ENCODE measurements at regions not wholly inside any gene's neighbourhood (a gene's known extent, or its start where the extent isn't known, plus 50 kb on each side); places are given as distances from the start of the nearest gene placed in this dataset.

DNA sequence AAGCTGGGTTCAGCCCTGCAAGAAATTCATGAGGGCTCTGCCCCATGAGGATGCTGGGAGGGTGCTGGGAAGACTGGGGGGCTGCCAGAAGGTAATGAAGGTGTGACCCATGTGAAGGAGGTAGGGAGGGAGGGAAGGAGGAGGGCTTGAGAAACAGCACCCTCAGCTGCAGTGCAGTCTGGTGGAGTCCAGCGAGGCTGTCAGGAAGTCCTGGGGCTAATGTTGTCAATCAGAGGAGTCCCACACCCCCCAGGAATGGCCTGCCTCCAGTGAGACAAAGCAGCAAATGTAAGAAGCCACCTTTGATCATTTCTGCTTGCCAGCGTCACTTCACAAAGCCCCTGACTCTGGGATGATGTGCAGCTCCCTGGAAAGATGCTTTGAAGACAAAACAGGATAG, 248.4 kb downstream of the SH3BP4 start:
- Histone ChIP-seq H3K27ac (ENCODE audit: low read depth in 2 of 2, low read length in 2 of 2) (no peak overlapping the region), H3K27me3 (ENCODE audit: control insufficient read depth, insufficient read depth, low read length) (no peaks in the 10 kb centered on the region), H3K9ac (ENCODE audit: low read length in 3 of 3) (no peak overlapping the region), H3K4me1 (ENCODE audit: control insufficient read depth in 2 of 3, insufficient read depth in 2 of 3, low read depth in 1 of 3, low read length in 3 of 3) (no peaks in the 10 kb centered on the region), H3K9me3 (ENCODE audit: control insufficient read depth in 2 of 3, insufficient read depth in 1 of 3, low read length in 3 of 3) (peaks cover 0 to 3% (median 0%) of the 10 kb centered on the region in 3 donors), H3K4me3 (ENCODE audit: low read length in 3 of 3) (no peak overlapping the region), H3K36me3 (ENCODE audit: control insufficient read depth in 2 of 3, insufficient read depth in 3 of 3, low read length in 3 of 3) (no peaks in the 10 kb centered on the region)
- DNase-seq (no peak), FAIRE-seq (no peak)
- TF ChIP-seq, protein P1, sequence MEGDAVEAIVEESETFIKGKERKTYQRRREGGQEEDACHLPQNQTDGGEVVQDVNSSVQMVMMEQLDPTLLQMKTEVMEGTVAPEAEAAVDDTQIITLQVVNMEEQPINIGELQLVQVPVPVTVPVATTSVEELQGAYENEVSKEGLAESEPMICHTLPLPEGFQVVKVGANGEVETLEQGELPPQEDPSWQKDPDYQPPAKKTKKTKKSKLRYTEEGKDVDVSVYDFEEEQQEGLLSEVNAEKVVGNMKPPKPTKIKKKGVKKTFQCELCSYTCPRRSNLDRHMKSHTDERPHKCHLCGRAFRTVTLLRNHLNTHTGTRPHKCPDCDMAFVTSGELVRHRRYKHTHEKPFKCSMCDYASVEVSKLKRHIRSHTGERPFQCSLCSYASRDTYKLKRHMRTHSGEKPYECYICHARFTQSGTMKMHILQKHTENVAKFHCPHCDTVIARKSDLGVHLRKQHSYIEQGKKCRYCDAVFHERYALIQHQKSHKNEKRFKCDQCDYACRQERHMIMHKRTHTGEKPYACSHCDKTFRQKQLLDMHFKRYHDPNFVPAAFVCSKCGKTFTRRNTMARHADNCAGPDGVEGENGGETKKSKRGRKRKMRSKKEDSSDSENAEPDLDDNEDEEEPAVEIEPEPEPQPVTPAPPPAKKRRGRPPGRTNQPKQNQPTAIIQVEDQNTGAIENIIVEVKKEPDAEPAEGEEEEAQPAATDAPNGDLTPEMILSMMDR (IDR thresholded peaks at IDR 0.05; ENCODE audit: borderline replicate concordance, extremely low read depth, insufficient read depth): no peak
- intact Hi-C loops (cut with DNase I): no loop called here

DNA sequence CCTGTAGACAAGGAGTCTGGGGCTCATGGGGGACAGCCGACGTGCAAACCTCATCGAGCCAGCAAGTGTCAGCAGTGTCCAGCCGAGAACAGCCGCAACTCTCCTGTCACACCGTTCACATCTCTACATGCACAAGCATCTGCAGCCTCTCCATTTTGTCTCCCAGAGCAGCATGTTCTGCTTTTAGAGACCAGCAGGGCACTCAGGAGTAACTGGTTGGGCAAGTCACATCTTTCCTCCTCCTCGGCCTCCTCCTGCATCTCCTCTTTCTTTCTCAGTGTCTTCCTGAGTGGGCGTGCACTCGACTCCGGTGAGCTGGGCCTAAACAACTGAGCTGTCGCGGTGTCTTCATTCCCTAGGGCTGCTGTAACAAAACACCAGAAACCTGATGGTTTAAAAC, 249.9 kb downstream of the SH3BP4 start:
- Histone ChIP-seq H3K36me3 (ENCODE audit: control insufficient read depth in 2 of 3, insufficient read depth in 3 of 3, low read length in 3 of 3) (no peaks in the 10 kb centered on the region), H3K4me1 (ENCODE audit: control insufficient read depth in 2 of 3, insufficient read depth in 2 of 3, low read depth in 1 of 3, low read length in 3 of 3) (no peaks in the 10 kb centered on the region), H3K9me3 (ENCODE audit: control insufficient read depth in 2 of 3, insufficient read depth in 1 of 3, low read length in 3 of 3) (peaks cover 0 to 3% (median 0%) of the 10 kb centered on the region in 3 donors), H3K4me3 (ENCODE audit: low read length in 3 of 3) (no peak overlapping the region), H3K27ac (ENCODE audit: low read depth in 2 of 2, low read length in 2 of 2) (no peak overlapping the region), H3K27me3 (ENCODE audit: control insufficient read depth, insufficient read depth, low read length) (no peaks in the 10 kb centered on the region), H3K9ac (ENCODE audit: low read length in 3 of 3) (no peak overlapping the region)
- DNase-seq (peak in 4 of 5 donors; percentile 50 to 75 (median 66)), FAIRE-seq (no peak)
- intact Hi-C loops (cut with DNase I): no loop called here
- TF ChIP-seq, protein P1 (IDR thresholded peaks at IDR 0.05; ENCODE audit: borderline replicate concordance, extremely low read depth, insufficient read depth): no peak

DNA sequence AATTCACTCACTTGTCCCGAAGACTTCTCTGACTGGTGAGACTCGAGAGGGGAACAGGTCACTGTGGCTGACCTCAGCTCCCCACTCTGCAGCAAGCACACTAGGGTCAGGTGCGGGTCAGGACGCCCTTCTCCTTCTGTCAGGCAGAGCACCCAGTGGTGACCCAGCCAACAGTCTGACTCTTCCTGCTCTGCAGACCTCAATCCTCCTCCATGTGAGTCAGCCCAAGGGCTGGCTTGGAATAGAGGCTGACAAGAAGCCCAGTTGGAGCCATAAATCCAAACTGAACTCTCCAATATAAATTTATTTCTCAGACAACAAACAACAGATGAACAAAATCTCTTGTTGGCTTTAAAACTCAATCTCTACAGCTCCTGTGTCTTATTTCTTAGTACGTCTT, 253.1 kb downstream of the SH3BP4 start:
- FAIRE-seq: no peak
- Histone ChIP-seq H3K27me3 (ENCODE audit: control insufficient read depth, insufficient read depth, low read length) (no peaks in the 10 kb centered on the region), H3K36me3 (ENCODE audit: control insufficient read depth in 2 of 3, insufficient read depth in 3 of 3, low read length in 3 of 3) (no peaks in the 10 kb centered on the region), H3K27ac (ENCODE audit: low read depth in 2 of 2, low read length in 2 of 2) (no peak overlapping the region), H3K9ac (ENCODE audit: low read length in 3 of 3) (no peak overlapping the region), H3K4me3 (ENCODE audit: low read length in 3 of 3) (no peak overlapping the region), H3K4me1 (ENCODE audit: control insufficient read depth in 2 of 3, insufficient read depth in 2 of 3, low read depth in 1 of 3, low read length in 3 of 3) (no peaks in the 10 kb centered on the region), H3K9me3 (ENCODE audit: control insufficient read depth in 2 of 3, insufficient read depth in 1 of 3, low read length in 3 of 3) (peaks cover 0 to 3% (median 0%) of the 10 kb centered on the region in 3 donors)
- peak in 3 of 5 donors; percentile 20 to 84 (median 67) for DNase-seq
- intact Hi-C loops (cut with DNase I): no loop called here
- TF ChIP-seq, protein P1 (IDR thresholded peaks at IDR 0.05; ENCODE audit: borderline replicate concordance, extremely low read depth, insufficient read depth): no peak

DNA sequence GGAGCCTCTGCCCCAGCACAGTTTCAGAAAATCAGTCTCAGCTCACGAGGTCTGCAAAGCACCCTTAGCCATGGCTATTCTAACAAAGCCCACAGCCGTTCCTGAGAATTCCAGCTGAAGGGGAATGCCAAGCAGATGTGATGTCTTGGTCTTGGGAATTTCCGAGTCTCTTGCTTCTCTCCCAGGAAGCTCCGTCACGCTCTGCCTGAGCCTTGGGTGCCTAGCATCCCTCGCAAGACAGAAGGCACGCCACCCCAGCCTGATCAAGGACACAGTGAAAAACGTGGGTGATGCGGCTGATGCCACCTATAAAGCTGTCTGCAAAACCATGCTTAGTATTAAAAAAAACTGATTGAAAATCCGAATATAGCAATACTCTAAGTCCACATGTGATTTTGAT, 254.6 kb downstream of the SH3BP4 start:
- Histone ChIP-seq H3K36me3 (ENCODE audit: control insufficient read depth in 2 of 3, insufficient read depth in 3 of 3, low read length in 3 of 3) (no peaks in the 10 kb centered on the region), H3K4me3 (ENCODE audit: low read length in 3 of 3) (no peak overlapping the region), H3K27ac (ENCODE audit: low read depth in 2 of 2, low read length in 2 of 2) (no peak overlapping the region), H3K27me3 (ENCODE audit: control insufficient read depth, insufficient read depth, low read length) (no peaks in the 10 kb centered on the region), H3K9ac (ENCODE audit: low read length in 3 of 3) (no peak overlapping the region), H3K4me1 (ENCODE audit: control insufficient read depth in 2 of 3, insufficient read depth in 2 of 3, low read depth in 1 of 3, low read length in 3 of 3) (no peaks in the 10 kb centered on the region), H3K9me3 (ENCODE audit: control insufficient read depth in 2 of 3, insufficient read depth in 1 of 3, low read length in 3 of 3) (peaks cover 0 to 6% (median 0%) of the 10 kb centered on the region in 3 donors)
- intact Hi-C loops (cut with DNase I): no loop called here
- TF ChIP-seq, protein P1 (IDR thresholded peaks at IDR 0.05; ENCODE audit: borderline replicate concordance, extremely low read depth, insufficient read depth): no peak
- FAIRE-seq (no peak), DNase-seq (no peak)
